GM18519 (cell line): ENCODE measurements at regions not wholly inside any gene's neighbourhood (a gene's known extent, or its start where the extent isn't known, plus 50 kb on each side); places are given as distances from the start of the nearest gene placed in this dataset.
"Not testable (repeated sequence)": the region's sequence is repeated elsewhere in the genome, so short reads cannot be mapped to it uniquely, and the experiment has no call there.

Experiments
- ATAC-seq: cut with Tn5 transposase; IDR thresholded peaks from one replicate; pipeline ENCODE4 v1.9.1; 2021; ENCODE audit warnings: mild to moderate bottlenecking, moderate library complexity; ENCODE audit not compliant: unreplicated experiment, low FRiP score

- no peak for ATAC-seq
Observed at GRCh38 chr3:80676261-80676660, 908.5 kb upstream of the ROBO1 start.

- no peak for ATAC-seq
Observed at GRCh38 chr3:80675790-80676189, 908.0 kb upstream of the ROBO1 start.

GRCh38 chr3:80668600-80669294 lies 900.9 kb upstream of the ROBO1 start:
- no peak for ATAC-seq

GRCh38 chr3:80668100-80668499 lies 900.3 kb upstream of the ROBO1 start:
- ATAC-seq, result no peak

GRCh38 chr3:80663426-80663825 lies 895.6 kb upstream of the ROBO1 start:
- ATAC-seq, result no peak

- ATAC-seq, result no peak
Observed at GRCh38 chr3:80655216-80655615, 887.4 kb upstream of the ROBO1 start.

- no peak for ATAC-seq
Observed at GRCh38 chr3:80649170-80649569, 881.4 kb upstream of the ROBO1 start.

- no peak for ATAC-seq
Observed at GRCh38 chr3:80643421-80643820, 875.6 kb upstream of the ROBO1 start.

- no peak for ATAC-seq
Observed at GRCh38 chr3:80618295-80619256, 850.8 kb upstream of the ROBO1 start.

- no peak for ATAC-seq
Observed at GRCh38 chr3:80612366-80612765, 844.6 kb upstream of the ROBO1 start.

GRCh38 chr3:80608072-80608471 lies 840.3 kb upstream of the ROBO1 start:
- not testable (repeated sequence) for ATAC-seq

- ATAC-seq, result no peak
Observed at GRCh38 chr3:80606073-80606472, 838.3 kb upstream of the ROBO1 start.

GRCh38 chr3:80601479-80601878 lies 833.7 kb upstream of the ROBO1 start:
- ATAC-seq, result no peak

GRCh38 chr3:80592792-80593191 lies 825.0 kb upstream of the ROBO1 start:
- no peak for ATAC-seq

- no peak for ATAC-seq
Observed at GRCh38 chr3:80586338-80586737, 818.5 kb upstream of the ROBO1 start.

GRCh38 chr3:80580146-80580545 lies 812.3 kb upstream of the ROBO1 start:
- ATAC-seq, result no peak

GRCh38 chr3:80564391-80564790 lies 796.6 kb upstream of the ROBO1 start:
- no peak for ATAC-seq

GRCh38 chr3:80559701-80560100 lies 791.9 kb upstream of the ROBO1 start:
- ATAC-seq, result no peak

GRCh38 chr3:80556763-80557162 lies 789.0 kb upstream of the ROBO1 start:
- ATAC-seq, result no peak

- ATAC-seq, result no peak
Observed at GRCh38 chr3:80554304-80554703, 786.5 kb upstream of the ROBO1 start.

GRCh38 chr3:80553211-80553610 lies 785.4 kb upstream of the ROBO1 start:
- ATAC-seq, result no peak

- no peak for ATAC-seq
Observed at GRCh38 chr3:80550174-80550573, 782.4 kb upstream of the ROBO1 start.
